Right forelimb (tissue), 1 donor: ENCODE measurements at regions not wholly inside any gene's neighbourhood (a gene's known extent, or its start where the extent isn't known, plus 50 kb on each side); places are given as distances from the start of the nearest gene placed in this dataset.

ENCODE experiments used
- DNase-seq: peaks from one replicate; pipeline ENCODE4 v3.0.0-alpha.2; 2018

DNA sequence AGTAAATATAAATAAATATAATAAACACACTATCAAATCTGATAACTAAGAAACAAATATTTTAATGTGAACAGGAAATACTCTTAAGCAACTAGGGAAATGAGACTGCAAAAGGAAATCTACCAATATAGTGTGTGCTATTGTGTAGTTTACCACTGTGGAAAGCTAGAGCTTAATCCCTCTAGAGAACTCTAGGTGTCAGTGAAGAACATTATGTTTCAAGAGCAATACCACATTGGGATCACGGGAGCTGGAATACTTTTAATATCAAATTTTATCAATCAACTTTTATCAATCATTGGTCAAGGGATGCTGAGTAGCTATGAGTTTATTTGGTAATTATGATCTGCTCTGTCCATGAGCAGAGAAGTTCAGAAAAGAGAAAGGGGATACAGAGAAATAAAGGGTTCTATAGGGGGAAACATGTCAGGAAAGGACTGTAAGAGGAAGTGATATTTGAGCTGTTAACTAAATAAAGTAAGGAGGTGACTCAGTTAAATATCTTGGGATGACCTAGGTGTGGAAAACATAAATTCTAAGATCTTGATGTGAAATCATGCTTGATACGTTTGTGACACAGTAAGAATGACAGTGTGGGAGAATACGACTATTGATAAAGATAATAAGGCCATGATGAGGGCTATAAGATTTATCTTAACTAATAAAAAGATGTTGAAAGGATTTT lies 762.2 kb upstream of the ALCAM start:
- no peak for DNase-seq

DNA sequence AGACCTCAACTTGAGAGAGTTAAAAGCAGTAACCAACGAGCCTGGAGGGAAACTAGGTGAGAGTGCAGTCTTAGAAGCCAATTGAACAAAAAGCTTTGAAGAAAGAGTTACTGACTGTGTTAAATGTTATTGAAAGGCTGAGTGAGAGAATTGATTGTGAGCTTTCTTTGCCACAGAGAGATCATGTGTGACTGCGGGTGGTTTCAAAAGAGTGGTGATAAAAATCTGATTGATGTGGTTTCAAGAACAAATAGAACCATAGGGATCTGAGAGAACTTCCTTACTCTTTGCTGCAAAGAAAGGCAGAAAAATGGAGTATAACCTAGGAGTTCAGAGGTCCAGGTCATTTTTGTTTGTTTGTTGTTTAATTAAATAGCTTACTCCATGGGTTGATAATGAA lies 759.9 kb upstream of the ALCAM start:
- DNase-seq, result no peak

DNA sequence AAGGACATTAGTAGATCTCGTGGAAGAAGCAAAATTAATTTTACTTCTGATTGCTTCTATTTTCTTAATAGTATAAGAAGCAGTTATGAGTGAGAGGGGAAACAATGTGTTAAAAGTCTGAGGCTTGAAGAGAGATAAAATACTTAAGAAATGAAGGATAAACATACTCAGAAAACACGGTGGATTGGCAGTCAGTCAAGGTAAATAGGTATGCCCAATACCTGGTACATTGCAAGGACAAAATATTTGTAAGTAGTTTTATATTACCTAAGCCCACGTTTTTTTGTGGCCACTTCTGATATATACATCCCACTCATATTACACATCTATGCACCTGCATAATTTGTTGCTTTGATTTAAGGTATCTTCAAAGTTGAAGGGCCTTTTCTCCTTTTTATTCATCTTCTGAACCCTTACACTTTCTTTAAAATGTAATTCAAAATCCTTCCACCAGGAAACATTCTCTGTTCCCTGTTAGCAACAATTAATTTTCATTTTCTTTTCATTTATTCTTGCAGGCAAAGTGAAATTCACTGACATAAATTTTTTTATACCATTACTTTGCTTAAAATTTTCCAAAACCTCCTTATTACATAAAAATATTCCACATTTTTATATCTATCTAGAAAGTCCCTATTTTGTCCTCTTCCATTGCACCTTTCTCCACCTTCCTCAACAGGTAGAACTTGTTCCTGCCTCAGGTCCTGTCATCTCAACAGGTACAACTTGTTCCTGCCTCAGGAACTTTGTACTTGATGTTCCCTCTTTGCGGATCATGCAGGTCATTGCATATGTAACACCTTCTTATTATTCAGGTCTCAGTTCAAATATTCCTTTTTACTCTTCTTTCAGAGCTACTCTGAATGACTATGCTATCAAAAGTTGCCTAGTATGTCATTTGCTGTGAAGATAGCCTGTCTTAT lies 755.7 kb upstream of the ALCAM start:
- DNase-seq, result no peak

DNA sequence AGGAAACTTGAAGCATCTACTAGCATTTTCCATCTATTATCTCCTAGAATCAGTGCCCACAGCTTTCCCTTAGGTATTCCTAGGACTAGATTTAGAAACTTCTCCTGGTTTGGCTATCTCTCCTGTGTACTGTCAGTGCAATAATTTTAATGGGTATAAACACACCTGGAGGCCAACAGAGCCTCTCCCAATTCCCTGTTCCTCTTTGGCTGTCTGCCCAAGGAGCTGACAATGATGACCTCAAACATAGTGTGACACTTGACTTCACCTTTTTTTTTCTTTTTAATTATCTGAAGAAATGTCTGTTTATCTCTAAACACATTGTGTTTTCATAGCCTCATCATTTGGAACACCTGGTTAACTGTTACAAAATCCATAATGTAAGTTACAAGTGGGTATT lies 754.5 kb upstream of the ALCAM start:
- DNase-seq, result no peak

DNA sequence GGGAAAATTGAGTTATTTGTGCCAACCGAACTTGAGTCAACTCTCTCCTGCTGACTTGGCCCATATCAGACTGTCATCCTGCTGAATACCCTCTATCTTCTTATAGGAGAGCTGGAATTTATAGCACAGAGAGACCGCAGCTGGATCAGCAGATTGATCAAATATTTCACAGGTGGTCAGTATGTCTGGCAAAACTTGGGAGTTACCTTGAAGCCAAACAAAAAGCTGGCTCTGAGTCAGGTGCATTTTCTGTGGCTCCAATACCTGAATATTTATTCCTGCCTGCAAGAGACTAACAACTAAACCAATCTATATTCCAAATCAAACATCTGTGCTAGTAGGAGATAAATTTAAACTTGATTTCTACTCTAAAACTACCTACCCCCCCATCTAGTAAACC lies 752.1 kb upstream of the ALCAM start:
- no peak for DNase-seq

DNA sequence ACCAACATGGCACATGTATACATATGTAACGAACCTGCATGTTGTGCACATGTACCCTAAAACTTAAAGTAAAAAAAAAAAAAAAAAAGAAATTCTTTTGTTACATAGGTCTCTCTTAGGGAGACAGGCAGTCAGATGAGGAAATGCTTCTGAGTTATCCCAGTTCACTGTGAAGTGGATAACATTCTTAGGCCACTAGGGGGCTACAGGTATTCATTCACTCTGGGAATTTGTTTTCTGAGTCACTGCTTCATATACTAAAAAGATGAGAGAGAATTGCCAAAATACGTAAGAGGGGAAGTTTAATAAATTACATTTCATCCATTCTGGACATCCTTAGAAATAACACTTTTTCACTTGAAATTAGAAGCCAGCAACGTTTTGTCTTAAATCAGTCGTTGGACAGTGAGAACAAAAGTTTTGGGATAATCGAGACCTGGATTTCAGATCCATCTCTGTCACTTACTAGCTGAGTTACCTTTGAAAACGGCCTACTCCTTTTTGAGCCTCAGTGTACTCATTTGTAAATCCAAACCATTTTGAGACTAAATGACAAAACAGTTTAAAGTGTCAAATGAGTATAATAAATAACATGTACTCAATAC lies 738.4 kb upstream of the ALCAM start:
- DNase-seq, result no peak

DNA sequence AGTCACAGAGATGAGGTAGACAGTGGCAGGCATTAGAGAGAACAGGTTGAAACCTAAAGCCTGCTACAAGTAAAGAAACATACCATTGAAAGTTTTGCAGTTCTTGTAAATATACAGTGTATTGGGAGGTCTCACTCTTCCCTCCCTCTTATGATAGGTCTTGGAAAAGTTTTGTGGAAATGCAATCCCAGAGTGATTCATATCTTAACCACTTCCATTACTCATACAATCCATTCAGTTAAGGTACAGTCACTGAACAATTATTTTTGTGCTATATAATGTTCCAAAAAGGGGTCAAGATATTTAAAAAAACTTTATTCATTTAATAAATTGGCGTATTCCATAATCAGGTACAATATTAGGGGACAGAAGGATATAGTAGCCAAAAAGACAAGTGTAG lies 737.7 kb upstream of the ALCAM start:
- no peak for DNase-seq

DNA sequence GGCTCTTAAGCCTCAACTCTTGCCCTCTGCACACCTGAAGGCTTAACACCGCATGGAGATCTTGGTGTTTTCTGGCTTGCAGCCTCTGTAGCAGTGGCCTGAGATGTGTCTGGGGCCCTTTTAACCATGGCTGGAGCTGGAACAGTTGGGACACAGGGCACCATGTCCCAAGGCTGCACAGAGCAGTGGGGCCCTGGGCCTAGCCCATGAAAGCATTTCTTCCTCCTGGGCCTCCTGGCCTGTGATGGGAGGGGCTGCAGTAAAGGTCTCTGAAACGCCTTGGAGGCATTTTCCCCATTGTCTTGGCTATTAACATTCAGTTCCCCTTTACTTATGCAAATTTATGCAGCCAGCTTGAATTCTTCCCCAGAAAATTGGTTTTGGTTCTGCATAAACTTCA lies 735.5 kb upstream of the ALCAM start:
- DNase-seq, result no peak

DNA sequence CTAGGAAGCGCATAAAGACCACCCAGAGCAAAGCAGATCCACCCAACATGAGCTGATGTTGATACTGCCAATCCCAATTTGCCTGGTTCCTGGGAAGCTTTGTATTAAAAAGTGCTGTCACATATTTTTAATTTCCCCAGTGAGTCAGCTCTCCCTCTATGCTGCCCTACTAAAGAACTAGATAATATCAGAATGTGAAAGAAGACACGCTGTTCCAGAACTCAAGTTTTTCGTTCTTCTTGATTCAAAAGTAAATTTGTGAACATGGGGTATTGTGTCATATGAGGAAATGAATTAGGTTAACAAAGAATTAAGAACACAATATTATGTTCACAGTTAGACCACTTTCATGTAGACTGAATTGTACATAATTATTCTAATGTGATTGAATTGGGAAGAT lies 734.2 kb upstream of the ALCAM start:
- DNase-seq, result no peak

DNA sequence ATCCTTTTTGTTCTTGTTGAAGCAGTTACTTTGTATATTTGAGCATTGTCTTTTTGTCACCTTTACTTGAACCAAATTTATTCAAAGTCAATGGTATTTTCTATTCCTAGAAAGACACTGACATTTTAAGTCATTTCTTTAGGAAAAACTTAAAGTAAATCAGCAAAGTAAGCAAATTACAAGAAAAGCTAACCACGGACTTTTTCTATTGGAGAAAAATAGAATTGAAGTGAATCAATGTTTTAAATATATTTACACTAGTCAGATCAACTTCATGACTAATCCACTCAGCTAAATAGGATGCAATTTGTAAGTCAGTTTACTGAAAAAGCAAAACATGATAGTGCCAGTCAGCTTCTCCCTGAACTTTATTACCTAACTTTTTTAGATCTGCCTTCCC lies 733.8 kb upstream of the ALCAM start:
- DNase-seq, result no peak

DNA sequence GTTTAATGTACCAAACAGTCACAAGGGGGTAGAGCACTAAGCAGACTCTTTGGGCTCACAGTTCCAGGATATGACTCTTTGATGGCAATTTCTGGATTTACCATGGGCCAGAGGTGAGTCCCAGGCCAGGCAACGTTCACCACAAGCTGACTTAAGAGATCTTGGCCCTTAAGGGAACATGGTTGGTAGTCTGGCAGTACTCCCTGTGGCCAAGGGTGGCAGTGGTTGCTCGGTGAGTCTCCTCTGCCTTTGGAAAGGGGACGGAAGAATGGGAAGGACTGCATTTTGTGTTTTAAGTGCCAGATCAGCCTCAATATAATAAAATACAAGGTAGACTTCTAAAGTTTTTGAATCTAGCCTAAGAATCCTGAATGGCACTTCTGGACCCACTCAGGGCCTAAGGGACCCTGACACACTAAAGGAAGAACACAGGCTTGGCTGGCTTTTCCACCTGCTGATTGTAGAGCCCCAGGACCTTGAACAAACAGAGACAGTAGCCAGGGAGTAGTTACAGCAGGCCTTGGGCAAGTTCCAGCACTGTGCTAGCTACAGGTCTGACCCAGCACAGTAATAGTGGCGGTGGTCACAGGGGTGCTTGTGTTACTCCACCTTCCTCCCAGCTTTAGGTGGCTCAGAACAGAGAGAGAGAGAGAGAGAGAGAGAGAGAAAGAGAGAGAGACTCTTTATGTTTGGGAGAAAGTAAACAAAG lies 730.7 kb upstream of the ALCAM start:
- DNase-seq, result no peak

DNA sequence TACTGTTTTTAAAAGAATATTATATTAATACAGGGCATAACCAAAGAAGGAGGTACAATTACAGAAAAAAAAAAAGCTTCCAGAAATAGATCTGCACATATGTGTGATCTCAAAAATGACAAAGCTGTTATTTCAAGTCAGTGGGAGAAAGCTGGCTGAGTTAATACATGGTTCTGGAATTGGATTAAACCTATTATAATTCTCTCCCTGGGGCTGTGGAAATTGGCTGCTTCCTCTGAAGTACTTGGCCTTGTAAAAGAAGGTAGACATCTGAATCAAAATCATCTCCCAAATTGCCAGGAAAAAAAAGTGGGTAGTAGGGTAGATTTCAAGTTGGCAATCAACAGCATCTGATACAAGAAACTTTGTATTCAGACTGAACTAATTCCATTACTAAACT lies 723.9 kb upstream of the ALCAM start:
- no peak for DNase-seq

DNA sequence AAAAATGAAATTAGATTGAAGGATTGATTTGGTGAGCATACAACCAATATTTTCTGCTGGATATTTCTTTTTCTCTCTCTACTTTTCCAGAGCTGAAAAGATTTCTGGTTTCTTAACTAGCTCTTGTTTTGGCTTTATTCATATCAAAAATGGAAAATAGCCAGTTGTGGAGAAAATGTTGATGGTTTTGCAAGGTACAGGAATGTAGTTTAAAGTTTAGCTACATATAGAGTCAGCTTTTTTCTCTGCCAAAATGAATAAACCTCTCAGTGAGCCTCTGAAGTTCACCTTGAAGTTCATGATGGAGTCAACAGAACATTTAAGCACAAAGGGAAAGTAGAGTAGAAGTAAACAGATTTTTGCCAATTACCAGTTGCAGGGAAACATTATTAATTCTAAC lies 720.5 kb upstream of the ALCAM start:
- no peak for DNase-seq

DNA sequence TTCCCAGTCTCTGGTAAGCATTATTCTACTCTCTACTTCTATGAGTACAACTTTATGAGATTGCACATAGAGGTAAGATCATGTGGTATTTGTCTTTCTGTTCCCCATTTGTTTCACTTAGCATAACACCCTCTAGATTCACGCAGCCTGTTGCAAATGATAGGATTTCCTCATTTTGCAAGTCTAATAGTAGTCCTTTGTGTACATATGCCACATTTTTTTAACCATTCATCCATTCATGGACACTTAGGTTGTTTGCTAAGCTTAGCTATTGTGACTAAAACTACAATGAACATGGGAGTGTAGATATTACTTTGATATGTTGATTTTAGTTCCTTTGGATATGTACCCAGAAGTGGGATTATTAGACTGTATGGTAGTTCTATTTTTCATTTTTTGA lies 717.9 kb upstream of the ALCAM start:
- DNase-seq, result no peak

DNA sequence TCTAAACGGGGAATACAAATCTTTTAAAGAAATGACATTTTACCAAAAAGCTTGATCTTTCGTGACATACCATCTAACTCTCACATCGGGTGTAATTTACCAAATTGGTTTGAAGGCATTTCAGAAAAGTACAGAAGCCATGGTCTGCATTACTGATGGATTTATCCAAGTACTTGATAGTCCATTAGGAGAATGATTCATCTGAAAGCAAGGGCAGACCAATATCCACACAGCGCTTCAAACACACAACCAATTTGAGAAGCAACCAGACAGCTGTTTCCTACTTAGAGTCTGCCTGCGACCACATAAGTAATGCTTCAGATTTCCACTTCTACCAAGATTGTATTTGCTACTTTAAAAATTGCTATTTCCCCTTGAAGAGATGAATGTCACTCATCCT lies 697.6 kb upstream of the ALCAM start:
- DNase-seq, result no peak

DNA sequence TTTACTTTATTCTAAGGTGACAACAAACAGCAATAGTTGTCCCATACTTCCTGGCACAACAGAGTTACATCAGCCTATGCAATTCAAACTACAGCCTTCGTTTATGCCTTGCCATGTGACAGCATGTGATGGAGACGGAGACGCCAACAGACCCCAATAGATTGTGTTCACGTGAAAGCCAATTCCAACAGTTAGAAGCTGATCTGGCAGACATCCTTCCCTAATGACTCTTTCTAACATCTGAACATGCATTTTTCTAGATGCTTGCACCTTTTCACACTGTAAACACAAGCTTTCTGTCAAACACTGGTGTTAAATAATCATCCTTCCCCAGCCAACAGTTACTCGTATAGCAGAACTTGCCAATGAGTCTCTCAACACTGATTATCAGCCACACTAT lies 694.4 kb upstream of the ALCAM start:
- DNase-seq, result no peak

DNA sequence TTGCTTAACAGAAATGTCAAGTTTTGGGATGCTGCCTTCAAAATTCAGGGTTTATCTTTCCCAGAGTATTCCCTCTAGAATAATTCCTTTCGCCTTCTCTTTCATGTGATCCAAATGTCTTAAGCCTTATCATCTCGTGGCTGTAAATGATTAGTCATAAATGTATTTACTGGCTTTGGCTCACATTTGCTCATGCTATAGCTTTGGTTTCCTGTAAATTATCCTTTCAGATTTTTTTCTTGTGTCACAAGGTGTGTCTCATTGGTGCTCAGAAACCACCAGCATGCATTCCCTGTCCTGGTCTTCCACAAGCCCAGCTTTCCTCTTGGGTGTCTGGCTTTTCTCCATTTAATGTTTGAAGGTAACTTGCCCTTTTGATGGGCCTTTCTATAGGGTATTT lies 692.7 kb upstream of the ALCAM start:
- no peak for DNase-seq

DNA sequence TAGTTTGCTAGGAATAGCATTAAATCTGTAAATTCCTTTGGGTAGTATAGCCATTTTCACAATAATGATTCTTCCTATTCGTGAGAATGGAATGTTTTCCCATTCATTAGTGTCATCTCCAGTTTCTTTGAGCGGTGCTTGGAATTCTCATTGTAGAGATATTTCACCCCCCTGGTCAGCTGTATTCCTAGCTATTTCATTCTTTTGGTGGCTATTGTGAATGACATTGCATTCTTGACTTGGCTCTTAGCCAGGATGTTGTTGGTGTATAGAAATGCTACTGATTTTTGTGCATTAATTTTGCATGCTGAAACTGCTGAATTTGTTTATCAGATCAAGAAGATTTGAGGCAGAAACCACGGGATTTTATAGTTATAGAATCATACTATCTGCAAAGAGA lies 690.5 kb upstream of the ALCAM start:
- no peak for DNase-seq

DNA sequence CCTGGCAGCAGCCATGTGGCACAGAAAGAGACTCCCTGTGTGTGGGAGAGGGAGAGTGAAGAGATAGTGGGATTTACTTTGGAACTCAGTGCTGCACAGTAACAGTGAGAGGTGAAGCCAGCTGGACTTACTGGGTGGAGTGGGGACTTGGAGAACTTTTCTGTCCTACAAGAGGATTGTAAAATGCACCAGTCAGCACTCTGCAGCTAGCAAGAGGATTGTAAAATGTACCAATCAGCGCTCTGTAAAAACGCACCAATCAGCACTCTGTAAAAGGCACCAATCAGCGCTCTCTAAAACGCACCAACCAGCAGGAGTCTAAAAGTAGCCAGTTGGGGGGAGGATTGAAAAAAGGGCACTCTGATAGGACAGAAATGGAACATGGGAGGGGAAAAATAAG lies 688.8 kb upstream of the ALCAM start:
- DNase-seq, result no peak

DNA sequence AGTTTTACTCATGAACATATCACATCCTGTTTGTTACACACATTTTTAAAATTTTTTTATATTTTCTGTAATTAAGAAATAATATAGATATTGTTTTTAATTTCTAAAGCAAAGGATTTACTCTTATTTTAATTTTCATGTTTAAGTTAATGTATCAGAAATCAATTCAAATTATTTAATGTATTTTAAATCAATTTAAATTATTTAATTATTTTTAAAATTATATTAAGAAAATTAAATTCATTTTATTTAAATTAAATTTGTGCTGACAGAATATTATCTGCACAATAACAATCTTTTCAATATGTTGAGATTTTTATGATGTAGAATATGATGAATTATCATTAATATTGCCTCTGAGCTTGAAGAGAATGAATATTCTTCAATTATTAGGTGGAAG lies 681.2 kb upstream of the ALCAM start:
- no peak for DNase-seq

DNA sequence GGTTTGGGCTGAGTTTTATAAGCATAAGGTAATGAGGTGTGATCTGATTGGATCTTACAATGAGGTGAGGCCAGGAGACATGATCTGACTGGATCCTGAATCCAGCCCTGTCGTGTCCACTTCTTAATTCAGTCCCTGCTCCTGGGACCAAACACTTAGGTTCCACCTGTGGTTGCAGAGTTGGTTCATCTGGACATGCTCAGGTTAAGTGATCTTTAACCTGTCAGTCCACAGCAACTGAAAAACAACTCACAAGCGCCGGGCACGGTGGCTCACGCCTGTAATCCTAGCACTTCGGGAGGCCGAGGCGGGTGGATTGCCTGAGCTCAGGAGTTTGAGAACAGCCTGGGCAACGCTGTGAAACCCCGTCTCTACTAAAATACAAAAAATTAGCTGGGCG lies 679.3 kb upstream of the ALCAM start:
- no peak for DNase-seq

DNA sequence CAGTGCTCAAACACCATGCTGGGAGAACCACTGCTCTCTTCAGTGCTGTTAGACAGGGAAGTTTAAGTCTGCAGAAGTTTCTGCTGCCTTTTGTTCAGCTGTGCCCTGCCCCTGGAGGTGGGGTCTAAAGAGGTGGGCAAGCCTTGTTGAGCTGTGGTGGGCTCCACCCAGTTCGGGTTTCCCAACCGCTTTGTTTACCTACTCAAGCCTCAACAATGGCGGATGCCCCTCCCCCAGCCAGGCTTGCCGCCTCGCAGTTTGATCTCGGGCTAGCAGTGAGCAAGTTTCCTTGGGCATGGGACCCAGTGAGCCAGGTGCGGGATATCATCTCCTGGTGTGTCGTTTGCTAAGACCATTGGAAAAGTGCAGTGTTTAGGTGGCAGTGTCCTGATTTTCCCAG lies 670.2 kb upstream of the ALCAM start:
- DNase-seq, result no peak

DNA sequence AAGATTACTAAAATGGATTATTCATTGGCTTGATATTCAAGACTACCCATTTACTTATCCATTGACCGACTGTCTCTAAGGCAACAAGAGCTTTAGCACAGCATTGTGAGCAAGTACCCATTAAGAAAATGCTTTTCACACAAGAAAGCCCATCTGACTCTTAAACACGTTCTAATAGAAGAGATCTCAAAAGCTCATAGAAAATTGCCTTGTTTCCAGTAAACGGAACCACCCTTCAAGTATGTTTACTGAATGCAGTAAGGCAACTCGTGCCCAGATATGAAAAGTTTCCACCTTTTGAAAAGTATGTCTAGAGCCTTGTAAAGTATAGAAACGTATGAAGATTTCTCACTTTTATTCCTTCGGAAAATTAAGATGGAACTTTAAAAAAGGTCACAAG lies 655.3 kb upstream of the ALCAM start:
- DNase-seq, result no peak

DNA sequence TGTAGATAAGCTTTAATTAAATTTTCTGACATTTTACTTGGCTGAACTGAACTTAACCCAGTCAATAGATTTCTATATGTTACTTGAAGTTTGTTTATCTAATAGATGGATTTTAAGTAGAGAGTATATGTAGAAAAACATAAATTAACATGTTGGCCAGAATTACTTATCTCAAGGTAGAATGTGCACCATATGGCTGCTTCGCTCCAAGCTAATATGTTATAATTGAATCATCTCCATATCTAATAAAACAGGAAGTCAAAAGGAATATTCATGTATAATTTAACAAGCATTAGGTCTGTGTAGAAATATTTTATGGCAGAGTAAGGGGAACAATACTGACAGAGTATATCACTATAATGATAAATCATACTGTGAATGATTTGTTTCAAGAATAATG lies 650.7 kb upstream of the ALCAM start:
- DNase-seq, result no peak
